Anterior cingulate cortex (tissue), 58 donors: ENCODE measurements at regions not wholly inside any gene's neighbourhood (a gene's known extent, or its start where the extent isn't known, plus 50 kb on each side); places are given as distances from the start of the nearest gene placed in this dataset.
A peak's percentile ranks its signal among the peaks of the same experiment; 100 is the strongest.
"Not testable (repeated sequence)": the region's sequence is repeated elsewhere in the genome, so short reads cannot be mapped to it uniquely, and the experiment has no call there.

Experiments used
- DNase-seq, 58 donors: peaks; one replicate each; lab custom pipeline; 2025; lab: John Stamatoyannopoulos, UW

GRCh38 chr22:34526681-34527080 lies 539.3 kb upstream of the ISX start:
- no peak for DNase-seq

- DNase-seq = no peak
These were observed 531.9 kb upstream of the ISX start for GRCh38 chr22:34534101-34534500.

GRCh38 chr22:34567367-34567766 lies 498.6 kb upstream of the ISX start:
- DNase-seq = no peak

GRCh38 chr22:34570408-34570807 lies 495.6 kb upstream of the ISX start:
- no peak for DNase-seq

- no peak for DNase-seq
These were observed 486.4 kb upstream of the ISX start for GRCh38 chr22:34579519-34579918.

GRCh38 chr22:34587357-34588356 lies 478.3 kb upstream of the ISX start:
- DNase-seq = no peak

GRCh38 chr22:34588871-34589545 lies 476.9 kb upstream of the ISX start:
- no peak for DNase-seq

GRCh38 chr22:34592123-34592740 lies 473.7 kb upstream of the ISX start:
- peak in 1 of 58 donors; percentile 4 for DNase-seq

GRCh38 chr22:34599567-34599966 lies 466.4 kb upstream of the ISX start:
- DNase-seq = no peak

GRCh38 chr22:34604312-34604711 lies 461.6 kb upstream of the ISX start:
- DNase-seq = no peak

- no peak for DNase-seq
These were observed 457.9 kb upstream of the ISX start for GRCh38 chr22:34608106-34608505.

GRCh38 chr22:34608540-34609115 lies 457.3 kb upstream of the ISX start:
- no peak for DNase-seq

GRCh38 chr22:34609646-34610045 lies 456.3 kb upstream of the ISX start:
- DNase-seq = peak in 2 of 58 donors; percentile 1 to 12

GRCh38 chr22:34620161-34620560 lies 445.8 kb upstream of the ISX start:
- no peak for DNase-seq

GRCh38 chr22:34620832-34621231 lies 445.1 kb upstream of the ISX start:
- no peak for DNase-seq

GRCh38 chr22:34622602-34623001 lies 443.4 kb upstream of the ISX start:
- no peak for DNase-seq

- DNase-seq = no peak
These were observed 442.4 kb upstream of the ISX start for GRCh38 chr22:34623580-34623979.

GRCh38 chr22:34625892-34626291 lies 440.1 kb upstream of the ISX start:
- DNase-seq = not testable (repeated sequence)

- no peak for DNase-seq
These were observed 427.8 kb upstream of the ISX start for GRCh38 chr22:34638128-34638527.

GRCh38 chr22:34639911-34640310 lies 426.0 kb upstream of the ISX start:
- DNase-seq = no peak

GRCh38 chr22:34645375-34645774 lies 420.6 kb upstream of the ISX start:
- DNase-seq = no peak
